NCI-H146 treated with DMSO at 0.1 percent for 48 hours (cell line): ENCODE measurements at regions not wholly inside any gene's neighbourhood (a gene's known extent, or its start where the extent isn't known, plus 50 kb on each side); places are given as distances from the start of the nearest gene placed in this dataset.

Source experiments
- DNase-seq: peaks from one replicate; lab custom pipeline; 2025; ENCODE audit not compliant: unreplicated experiment; lab: John Stamatoyannopoulos, UW

DNA sequence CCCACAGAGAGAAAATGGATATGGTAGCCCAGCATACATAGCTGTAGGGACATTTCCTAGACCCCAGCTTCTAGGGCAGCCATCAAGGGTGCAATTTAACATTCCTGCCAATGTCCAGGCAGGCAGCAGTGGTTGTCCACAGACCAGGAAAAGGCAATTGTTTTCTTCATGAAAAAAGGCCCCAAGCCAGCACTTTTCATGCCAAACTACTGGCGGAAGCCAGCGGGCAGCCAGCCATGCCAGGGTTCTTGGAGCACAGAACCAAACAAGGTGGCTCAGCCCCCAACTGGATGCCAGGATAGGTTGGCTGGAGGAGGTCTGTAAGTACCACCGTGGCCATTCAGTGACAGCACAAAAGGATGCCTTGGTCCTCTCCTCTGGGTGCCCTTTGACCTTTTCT is 94.6 kb downstream of the BANF2 start:
- DNase-seq = no peak

DNA sequence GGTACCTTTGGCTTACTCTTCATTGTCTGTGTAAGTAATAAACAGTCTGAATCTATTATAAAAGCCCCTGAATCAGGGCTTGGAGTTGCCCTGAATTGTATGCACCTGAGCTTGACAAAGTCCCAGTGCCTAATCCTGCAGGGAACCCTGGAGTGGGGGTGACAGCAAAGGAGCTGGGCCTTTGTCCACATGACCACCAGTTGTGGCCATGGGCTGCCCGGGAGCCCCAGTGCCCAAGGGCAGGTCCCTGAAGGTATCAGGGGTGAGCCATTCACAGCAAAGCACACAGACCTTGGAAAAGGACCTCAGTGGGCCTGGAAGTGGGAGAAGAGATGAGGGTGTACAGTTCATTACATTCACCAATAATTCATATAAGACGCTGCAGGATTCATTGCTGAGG is 94.2 kb downstream of the BANF2 start:
- no peak for DNase-seq

DNA sequence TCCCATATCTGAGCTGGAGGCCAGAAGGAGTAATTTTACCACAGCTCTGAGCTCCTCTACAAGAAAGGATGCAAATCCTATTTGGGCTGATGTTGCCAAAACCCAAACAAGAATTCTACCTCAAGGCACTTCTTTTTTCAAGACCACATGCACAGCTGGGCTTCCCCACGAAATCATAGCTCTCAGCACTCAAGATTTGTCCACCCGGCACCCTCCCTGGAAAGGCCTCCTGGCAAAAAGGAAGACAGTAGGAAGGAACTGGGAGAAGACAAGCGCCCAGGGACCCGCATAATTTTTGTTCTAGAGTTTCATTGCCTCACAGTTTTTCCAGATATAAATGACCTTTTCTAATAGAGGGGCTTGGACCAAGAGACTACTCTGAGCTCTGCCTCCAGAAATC is 90.5 kb downstream of the BANF2 start:
- DNase-seq = no peak

DNA sequence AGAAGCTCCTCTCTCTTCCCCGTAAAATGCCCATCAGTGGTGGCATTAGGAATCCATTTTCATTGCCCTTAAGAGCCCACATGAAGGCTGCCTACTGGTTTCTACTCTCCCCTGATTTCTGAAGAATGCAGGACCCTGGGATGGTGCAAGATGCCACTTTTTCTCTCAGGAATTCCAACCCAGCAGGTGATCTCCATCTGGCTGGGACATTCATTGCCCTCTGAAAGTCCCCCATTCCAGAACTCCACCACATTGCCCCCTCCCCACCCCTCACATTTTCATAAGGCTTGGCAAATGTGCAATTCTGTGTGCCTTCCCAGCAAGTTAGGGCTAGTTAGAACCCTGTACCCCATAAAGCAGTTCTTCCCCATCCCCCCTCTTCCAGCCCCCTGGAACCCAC is 88.0 kb downstream of the BANF2 start:
- no peak for DNase-seq

DNA sequence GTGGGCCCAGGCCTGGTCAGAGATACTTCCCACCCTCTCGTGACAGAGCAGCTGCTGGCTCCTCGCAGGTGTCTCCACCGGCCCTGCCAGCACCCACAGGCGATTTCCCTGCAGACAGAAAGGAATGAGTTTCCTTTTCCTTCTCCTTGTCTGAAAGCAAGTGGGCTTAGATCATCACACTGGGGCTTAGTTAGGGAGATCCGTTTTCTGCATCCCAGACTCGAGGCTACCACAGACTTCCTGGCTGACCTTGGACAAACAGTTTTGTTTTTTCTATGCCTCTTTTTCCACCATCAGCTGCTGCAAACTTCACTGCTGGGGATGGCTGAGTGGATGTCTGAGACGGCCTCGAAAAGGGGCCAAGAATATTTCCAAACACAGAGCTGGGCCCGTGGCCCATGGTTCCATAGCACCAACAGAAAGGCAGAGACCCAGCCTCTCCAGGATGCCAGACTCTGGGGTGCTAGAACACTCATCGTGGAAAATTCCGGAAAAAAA is 86.5 kb downstream of the BANF2 start:
- no peak for DNase-seq
